ENCODE measurements at regions not wholly inside any gene's neighbourhood (a gene's known extent, or its start where the extent isn't known, plus 50 kb on each side); places are given as distances from the start of the nearest gene placed in this dataset.
"Not testable (repeated sequence)": the region's sequence is repeated elsewhere in the genome, so short reads cannot be mapped to it uniquely, and the experiment has no call there.

DNA sequence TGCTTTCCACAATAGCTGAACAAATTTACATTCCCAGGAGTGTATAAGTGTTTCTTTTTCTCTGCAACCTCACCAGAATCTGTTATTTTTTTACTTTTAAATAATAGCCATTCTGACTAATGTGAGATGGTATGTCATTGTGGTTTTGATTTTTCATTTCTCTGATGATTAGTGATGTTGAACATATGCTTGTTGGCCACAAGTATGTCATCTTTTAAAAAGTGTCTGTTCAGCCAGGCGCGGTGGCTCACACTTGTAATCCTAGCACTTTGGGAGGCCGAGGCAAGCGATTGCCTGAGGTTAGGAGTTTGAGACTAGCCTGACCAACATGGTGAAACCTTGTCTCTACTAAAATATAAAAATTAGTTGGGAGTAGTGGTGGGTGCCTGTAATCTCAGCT lies 619.3 kb downstream of the SI start:
- no peak for DNase-seq

DNA sequence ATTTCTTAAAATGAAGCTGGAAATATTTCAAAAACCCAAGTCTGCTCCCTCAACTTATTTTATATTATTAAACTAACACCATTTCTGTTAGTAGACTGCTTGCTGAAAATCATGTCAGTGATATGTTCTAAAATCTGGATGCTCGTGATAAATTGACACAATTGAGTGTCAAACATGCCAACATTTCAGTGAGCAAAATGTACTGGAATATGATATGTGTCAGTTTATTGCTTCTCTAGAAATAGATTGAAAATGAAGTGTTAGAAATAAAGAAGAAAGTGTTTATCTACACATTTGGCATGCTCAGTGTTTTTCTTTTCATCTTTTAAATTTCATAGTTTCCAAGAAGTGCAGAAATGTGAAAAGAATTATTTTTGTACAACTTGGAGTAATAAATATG lies 624.6 kb downstream of the SI start:
- no peak for DNase-seq

DNA sequence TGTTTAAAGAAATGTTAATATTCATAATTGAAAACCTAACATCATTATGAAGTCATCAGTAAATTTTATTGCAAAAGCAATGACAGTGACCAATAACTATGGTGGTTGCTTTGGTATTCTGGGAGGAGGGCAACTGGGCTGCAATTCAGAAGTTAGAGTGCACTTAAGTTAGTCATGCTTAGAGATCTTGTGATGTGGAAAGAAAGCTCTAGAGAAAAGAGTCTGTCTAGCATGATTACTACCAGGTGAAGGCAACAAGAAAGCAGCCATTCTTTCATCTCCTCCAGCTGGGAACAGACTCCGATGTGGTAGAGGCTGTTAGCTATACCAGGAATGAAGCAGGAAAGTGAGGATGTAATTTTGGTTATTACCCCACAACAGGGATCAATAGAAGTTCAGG lies 625.6 kb downstream of the SI start:
- DNase-seq, result no peak

DNA sequence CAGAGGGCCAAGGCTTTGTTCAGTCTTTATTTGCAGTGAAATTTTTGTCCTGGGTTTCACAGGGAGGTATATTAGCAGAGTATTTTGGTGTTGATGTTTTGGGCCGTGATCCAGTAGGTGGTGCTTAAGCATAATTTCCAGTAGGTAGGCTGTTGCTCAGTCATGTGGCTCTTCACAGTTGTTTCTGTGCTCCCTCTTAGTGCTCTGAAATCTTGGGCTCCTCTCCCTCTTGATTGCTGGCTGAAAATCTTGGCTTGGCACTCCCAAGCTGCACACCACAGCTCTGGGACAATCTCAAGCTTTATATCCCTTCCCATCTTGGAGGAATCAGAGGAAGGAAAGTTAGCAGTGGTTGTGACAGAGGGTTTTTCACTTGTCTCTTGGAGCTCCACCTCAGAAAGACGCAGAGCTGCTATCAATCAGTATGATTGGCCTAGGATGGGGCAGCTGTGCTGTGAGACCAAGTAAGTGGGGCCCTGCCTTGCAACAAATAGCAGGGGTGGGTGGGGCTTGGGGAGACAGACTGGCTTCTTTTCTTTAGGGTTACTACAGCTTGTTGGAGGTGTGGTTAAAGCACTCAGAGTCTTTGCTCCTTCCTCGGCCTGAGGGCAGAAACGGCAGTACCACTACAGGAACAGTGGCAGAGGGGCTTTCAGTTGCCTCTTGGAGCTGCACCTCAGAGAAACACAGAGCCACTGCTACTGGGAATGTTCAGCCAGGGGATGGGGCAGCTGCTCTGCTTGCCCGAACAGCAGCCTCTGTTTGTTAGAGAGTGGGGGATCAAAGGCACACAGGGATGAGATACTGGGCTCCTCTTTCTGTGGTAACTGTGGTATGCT lies 627.0 kb downstream of the SI start:
- no peak for DNase-seq

DNA sequence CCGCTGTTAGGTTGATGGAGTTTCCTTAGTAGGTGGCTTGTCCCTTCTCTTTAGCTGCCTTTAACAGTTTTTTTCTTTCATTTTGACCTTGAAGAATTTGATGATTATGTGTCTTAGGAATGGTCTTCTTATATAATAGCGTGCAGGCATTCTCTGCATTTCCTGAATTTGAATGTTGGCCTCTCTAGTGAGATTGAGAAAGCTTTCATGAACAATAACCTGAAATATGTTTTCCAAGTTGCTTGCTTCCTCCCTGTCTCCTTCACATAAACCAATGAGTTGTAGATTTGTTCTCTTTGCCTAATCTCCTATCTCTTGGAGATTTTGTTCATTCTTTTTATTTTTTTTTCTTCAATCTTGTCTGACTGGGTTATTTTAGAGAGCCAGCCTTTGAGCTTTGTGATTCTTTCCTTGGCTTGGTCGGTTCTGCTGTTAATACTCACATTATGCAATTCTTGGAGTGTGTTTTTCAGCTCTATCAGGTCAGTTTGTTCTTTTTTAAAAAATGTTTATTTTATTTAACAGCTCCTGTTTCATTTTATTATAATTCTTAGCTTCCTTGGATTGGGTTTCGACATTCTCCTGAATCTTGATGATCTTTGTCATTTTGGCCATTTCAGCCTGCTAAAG lies 627.9 kb downstream of the SI start:
- no peak for DNase-seq

DNA sequence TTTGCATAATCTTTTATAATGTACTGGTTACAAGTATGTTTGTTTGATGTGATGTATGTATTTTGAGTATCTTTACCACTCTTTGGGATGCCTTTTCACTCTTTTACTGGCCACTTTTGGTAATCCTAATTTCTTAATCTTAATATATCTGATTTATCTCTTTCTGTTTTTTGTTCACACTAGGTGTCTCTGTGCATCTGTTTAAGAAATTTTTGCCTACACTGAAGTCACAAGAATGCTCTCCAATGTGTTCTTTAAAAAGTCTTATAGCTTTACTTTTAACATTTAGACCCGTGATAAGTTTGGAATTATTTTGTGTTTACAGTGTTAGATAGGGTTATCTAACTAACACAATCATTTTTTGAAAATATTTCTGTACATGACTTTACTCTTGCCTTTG lies 659.1 kb downstream of the SI start:
- DNase-seq, result no peak

DNA sequence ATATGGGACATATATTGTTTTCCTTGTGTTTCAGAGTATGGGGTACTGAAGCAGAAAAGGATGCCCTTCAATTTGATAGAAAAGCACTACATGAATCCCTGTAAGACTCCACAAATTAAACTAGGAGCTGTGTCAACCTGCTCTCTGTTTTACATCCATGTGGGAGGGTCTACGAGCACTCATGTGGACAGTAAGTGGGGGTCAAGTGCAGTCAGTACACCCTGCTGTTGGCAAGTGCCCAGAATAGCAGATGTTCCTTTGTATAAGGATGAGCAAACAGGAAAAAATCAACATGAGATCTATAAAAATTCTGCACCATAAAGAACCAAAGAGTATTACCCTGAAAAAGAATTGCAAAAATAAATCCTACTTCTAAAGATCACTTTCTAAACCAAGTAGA lies 659.9 kb downstream of the SI start:
- DNase-seq, result no peak

DNA sequence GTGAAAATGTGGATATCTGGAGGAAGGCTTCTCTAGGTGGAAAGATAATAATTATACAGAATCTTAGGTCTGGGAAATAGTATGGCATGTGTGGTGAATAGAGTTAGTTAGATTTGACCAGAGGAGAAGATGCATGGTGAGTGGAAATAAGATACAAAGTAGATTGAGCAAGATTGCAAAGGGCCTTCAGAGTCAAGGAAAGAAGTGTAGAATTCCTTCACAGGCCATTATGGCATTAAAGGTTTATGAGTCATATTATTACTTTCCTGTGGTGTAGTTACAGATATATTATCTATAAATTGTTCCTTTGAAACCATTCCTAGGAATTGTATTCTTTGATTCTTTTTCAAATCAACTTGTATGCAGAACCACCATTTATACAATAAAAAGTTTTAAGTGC lies 660.3 kb downstream of the SI start:
- DNase-seq, result no peak

DNA sequence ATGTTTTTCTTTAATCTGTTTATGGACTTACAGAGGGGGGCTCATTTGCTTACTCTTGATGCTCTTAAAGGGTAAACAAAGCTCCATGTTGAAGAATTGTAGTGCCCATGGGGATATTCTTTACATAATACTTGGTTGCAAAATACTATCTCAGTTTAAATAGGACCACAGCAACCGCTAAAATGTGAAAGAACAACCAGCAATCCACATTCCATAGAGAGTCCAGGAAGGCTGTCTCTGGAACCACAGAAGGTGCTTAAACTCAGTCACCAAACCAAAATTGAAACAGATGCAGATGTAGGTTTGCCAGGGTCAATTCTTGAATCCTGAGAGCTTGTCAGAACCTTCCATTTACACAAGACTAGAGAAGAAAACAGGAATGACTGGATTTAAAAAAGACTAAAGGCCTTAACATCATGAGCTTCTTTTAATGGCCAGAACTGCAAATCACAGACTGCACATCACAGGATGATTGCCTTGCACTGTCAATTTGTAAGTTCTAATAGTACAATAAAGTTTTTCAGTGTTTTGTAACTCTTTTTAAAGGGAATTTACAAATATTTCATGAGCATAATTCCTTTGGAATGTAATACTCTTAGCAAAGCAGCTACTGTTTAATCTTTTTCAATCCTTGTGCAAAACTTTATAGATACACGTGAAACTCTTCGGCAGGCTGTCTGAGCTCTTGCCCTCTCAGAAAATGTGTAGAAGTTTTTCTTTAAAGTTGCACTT lies 661.6 kb downstream of the SI start:
- DNase-seq, result no peak

DNA sequence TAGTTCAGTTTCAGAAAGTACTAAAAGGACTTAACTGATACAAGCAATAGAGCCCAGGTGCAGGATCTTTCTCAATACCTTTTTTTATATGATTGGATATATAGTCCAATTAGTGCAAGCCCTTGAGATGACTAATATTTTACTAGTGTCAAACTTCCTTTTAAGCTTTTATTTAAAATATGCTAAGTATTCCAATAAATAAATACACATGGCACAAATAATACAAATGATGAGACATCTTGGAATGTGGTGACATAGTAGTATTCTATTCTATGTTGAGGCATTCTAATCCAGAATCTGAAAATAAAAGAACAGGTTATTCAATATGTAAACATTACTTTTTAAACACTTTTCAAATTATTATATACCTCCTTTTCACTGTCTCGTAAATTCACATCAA lies 670.0 kb downstream of the SI start:
- DNase-seq, result no peak

DNA sequence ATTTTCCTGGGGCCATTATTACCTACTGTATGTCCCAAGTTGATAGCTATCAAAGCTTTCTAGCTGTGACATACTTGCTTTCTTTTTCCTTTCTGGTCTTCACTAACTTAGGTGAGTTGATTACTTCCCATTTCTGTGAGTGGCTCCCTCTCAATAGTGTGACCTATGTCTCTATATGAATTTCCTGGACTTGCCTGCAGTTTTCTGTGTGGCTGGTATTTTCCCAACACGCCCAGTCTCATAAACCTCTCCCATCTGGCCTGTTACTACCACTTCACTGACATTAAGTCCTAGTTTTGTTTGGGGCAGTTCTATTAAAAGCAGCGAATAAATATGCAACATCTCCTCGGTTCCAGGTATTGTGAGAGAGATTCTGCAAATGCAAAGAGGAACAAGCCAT lies 671.2 kb downstream of the SI start:
- no peak for DNase-seq

DNA sequence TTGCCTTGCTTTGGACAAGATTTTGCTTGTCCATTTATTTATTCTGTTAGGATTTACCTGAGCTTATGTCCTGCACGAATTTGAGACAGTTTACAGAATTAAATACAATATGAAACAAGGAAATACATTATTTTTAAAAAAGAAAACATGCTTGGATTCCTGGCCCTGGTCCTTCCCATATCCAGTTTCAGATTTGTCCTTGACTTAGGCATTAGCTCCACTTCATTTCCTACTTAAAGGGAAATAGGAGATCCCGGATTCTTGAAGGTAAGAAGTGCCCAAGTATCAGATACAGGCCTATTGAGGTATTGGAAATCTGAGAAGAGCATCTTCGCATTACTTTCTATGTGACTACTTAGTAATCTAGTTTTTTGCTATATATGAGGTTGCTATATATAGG lies 672.0 kb downstream of the SI start:
- no peak for DNase-seq

DNA sequence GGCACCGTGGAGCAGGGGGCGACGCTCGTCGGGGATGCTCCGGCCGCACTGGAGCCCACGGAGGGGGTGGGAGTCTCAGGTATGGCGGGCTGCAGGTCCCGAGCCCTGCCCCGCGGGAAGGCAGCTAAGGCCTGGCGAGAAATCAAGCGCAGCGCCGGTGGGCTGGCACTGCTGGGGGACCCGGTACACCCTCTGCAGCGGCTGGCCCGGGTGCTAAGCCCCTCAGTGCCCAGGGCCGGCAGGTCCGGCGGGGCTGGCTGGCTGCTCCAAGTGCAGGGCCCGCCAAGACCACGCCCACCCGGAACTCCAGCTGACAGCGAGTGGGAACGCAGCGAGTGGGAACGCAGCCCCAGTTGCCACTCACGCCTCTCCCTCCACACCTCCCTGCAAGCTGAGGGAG lies 676.4 kb downstream of the SI start:
- no peak for DNase-seq

DNA sequence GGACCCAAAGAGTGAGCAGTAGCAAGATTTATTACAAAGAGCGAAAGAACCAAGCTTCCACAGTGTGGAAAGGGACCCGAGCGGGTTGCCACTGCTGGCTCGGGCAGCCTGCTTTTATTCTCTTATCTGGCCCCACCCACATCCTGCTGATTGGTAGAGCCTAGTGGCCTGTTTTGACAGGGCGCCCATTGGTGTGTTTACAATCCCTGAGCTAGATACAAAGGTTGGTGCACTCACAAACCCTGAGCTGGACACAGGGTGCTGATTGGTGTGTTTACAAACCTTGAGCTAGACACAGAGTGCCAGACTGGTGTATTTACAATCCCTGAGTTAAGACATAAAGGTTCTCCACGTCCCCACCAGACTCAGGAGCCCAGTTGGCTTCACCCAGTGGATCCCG lies 676.9 kb downstream of the SI start:
- not testable (repeated sequence) for DNase-seq

DNA sequence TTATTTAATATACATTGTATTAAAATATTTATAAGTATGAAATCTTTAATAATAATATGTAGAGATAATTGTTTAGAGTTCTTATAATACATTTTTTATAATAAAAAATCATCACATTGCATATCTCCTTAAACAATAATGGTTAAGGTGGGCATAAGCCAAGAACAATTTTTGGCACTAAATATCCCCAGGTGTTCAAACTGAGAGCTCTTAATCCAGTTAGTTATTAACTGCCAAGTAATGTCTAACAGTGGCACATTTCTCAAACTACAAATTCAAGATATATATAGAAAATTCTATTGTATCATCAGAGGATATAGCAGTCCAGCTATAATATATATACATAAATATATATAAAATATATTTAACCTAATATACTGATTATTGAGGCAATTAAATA lies 680.8 kb downstream of the SI start:
- DNase-seq, result no peak

DNA sequence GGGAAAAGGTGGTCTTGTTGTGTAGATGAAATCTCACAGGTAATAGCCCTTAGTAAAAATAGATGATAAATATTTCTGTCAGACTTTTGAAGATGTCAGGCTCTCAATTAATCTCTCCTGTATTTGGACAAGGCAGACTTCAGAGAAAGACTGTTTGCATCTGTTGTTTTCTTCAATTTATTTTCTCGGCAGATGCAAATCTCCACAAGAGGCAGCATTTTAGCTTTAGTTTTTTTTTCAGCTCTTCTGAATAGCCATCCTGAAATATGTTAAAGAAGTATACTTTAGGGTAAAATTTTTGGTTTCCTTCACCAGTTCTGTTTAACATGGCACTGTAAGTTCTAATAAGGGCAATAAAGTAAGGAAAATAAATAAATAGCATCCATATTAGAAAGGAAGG lies 685.1 kb downstream of the SI start:
- no peak for DNase-seq

DNA sequence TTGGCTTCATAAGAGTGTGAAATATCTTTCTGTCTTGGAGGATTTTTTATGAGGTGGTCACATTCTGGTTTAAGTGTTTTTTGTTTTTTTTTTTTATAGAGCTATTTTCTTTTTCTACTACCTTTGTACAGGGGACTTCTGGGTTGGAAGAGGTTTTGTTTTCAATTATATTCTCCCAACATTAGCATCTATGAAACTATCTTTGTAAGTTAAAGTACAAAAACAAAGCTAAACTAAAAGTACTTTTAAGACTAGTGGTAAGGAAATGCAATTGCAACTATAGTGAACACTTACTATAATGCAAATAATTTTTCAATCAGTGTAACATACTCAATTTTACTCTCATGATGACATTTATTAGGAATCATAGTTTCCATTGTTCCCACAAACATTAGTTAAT lies 688.2 kb downstream of the SI start:
- no peak for DNase-seq

DNA sequence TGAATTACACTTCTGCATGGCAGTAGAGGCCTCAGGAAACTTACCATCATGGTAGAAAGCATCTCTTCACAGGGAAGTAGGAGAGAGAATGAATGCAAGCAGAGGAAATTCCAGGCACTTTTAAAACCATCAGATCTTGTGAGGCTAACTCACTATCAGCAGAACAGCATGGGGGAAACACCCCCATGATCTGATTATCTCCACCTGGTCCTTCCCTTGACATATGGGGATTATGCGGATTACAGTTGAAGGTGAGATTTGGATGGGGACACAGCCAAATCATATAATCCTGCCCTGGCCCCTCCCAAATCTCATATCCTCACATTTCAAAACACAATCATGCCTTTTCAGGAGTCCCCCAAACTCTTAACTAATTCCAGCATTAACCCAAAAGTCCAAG lies 691.1 kb downstream of the SI start:
- DNase-seq, result no peak

DNA sequence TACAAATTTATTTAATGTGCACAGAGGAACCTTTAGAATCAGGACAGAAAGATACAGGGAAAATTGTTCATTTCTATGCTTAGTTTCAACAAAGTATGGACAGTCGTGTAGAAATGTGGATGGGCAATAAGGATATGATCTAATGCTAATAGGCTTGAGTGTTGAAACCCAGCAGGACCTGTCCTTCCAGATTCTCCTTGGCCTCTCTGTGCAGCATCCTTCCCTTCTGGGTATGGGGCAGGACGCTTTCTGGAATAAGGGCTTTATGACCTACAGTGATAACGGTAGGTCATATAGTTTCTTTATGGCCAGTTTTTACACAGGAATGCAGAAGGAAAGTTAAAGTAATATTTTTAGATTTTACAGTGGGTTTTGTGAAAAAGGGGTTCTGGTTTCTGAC lies 698.1 kb downstream of the SI start:
- DNase-seq, result no peak

DNA sequence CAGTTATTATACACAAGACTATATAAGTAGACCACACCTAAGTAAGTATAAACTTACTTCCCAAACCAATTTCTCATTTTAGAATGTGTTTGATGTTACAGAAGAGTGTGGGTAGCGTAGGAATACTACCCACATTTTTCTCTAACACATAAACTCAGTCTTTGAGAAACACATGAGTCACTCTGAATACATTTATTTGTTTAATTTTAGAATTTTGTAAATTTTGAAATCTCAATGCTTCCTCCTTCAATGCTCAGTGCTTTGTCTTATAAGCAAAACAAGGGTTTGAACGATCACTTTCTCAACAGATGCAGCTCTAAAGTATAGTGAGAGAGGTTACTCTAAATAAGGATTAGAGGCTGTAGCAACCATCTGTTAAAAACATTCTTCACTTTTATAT lies 700.8 kb downstream of the SI start:
- no peak for DNase-seq

DNA sequence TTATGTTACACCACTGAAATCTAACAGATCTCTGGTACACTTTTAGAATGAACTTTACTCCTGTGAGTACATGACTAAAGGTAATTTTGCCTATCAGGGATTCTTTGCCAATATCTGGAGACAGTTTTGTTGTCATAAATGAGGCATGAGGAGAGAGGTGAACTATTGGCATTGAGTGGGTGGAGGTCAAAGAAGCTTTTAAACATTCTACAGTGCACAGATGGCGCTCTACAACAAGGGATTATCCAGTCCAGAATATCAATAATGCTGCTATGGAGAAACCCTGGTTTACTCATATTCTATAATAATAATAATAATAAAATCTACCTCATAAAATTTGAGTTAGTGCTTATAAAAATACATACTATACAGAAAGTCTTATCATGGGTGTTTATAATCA lies 702.3 kb downstream of the SI start:
- DNase-seq, result no peak

DNA sequence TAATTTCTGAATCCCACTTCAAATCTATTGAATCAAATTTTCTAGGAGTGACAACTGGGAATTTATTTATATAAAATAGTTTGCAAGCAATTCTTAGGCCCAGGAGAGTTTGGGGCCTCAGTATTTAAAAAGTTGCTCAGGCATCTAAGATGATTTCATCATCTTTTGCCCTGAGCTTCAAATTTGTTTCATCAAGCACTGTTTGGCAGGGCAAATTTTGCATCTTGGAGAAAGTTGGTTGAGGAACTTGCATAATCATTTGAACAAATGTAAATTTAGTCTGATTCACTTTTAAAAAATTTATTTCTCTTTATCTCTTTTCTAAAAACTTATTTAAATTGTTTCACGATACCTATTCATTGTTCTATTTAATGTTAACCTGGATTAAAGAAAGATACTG lies 702.8 kb downstream of the SI start:
- no peak for DNase-seq

DNA sequence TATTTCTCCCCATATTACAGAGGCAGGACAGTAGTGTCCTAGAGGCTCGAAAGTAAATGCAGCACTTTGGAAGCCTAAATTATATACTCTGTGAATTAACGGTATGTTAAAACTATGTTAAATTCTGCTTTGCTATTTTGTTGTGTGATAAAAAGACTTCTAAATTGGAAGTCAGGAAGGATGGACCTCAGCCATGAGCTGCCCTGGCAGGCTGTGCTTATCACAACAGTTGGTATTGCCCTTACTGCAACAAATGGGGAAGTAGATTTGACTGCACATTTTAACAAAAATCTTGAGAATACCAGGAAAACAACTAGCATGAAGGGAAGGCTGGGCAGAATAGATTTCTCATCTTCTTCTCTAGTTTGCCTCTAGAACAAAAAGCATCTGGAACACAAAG lies 706.6 kb downstream of the SI start:
- no peak for DNase-seq

DNA sequence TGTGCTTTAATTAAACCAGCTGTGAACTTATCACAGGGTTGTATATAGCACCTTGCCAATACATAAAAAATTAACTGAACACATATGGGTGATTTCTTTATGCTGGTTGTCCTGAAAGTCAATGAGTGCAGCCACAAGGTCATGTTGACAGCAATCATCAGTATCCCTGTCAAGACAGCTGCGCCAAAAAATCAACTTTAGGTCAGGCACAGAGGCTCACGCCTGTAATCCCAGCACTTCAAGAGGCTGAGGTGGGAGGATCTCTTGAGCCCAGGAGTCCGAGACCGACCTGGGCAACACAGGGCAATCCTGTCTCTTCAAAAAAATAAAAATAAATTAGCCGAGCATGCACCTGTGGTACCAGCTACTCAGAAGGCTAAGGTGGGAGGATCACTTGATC lies 707.3 kb downstream of the SI start:
- no peak for DNase-seq
